Transverse colon (tissue), 4 donors: ENCODE measurements at regions not wholly inside any gene's neighbourhood (a gene's known extent, or its start where the extent isn't known, plus 50 kb on each side); places are given as distances from the start of the nearest gene placed in this dataset.
A peak's percentile ranks its signal among the peaks of the same experiment; 100 is the strongest.

Experiments
- DNase-seq: peaks from one replicate; pipeline ENCODE4 v3.0.0-alpha.2; 2019
- H3K27ac ChIP-seq, 4 donors: fragments of 200-600 bp; sonication (generic); 2 replicates each; pipeline ENCODE4 v1.5.1; 2016 to 2018; ENCODE audit warnings: inconsistent platforms in 4 of 4
- H3K27me3 ChIP-seq: fragments of 200-600 bp; sonication (generic); 2 replicates; pipeline ENCODE4 v1.5.1; 2017; ENCODE audit warnings: inconsistent platforms
- H3K36me3 ChIP-seq, 4 donors: fragments of 200-600 bp; sonication (generic); 2 replicates each; pipeline ENCODE4 v1.5.1; 2017 to 2019; ENCODE audit warnings: inconsistent platforms in 4 of 4
- H3K4me1 ChIP-seq, 4 donors: fragments of 200-600 bp; sonication (generic); 2 replicates each; pipeline ENCODE4 v1.5.1; 2017 to 2020; ENCODE audit warnings: inconsistent platforms in 4 of 4
- H3K4me3 ChIP-seq, 4 donors: fragments of 200-600 bp; sonication (generic); 1 replicate in 1 of 4; 2 replicates in 3 of 4; pipeline versions ENCODE4 v1.5.1 to v1.6.1; 2017 to 2019; ENCODE audit warnings: inconsistent platforms in 4 of 4
- H3K9me3 ChIP-seq, 2 donors: fragments of 200-600 bp; sonication (generic); 2 replicates each; pipeline ENCODE4 v1.5.1; 2017 to 2019; ENCODE audit warnings: inconsistent platforms in 2 of 2
- EP300 ChIP-seq: sonication (generic); formaldehyde crosslinking; IDR thresholded peaks from one replicate; pipeline ENCODE4 v1.6.1; 2017; ENCODE audit warnings: antibody characterized with exemption, low read depth
- POLR2A ChIP-seq: fragments of 450-650 bp; IDR thresholded peaks from one replicate; pipeline ENCODE4 v1.6.1; 2016; ENCODE audit warnings: antibody characterized with exemption, mild to moderate bottlenecking, moderate library complexity
- POLR2AphosphoS5 ChIP-seq, 3 donors: sonication (generic); formaldehyde crosslinking; IDR thresholded peaks; one replicate each; pipeline ENCODE4 v1.6.1; 2016; ENCODE audit warnings: antibody characterized with exemption in 3 of 3
- WGBS, 2 donors: methylation state at CpG; one replicate each; pipeline ENCODE4 v1.1.5; 2018; ENCODE audit warnings: low coverage in 1 of 2; 5-methylcytosine and 5-hydroxymethylcytosine counted together
- in situ Hi-C, 4 donors: fragments of 200-750 bp; cut with MboI; loops; one replicate each; pipeline versions ENCODE4 v1.15.0 to v1.15.1; 2017; ENCODE audit warnings: low sequenced_read_pairs in 3 of 4, low pct_ligation_motif_present in 1 of 4, low pct_unique_long_range_greater_than_20kb in 1 of 4
- intact Hi-C: fragments of 100-400 bp; cut with DNase I; formaldehyde crosslinking; loops from one replicate; pipeline ENCODE4 v1.15.1; 2023; ENCODE audit warnings: low total_unique reads
- TF ChIP-seq, protein P1 (sequence below), 5 experiments: fragments of 200-600 bp in 3 of 5; fragments of 450-650 bp in 2 of 5; sonication (generic) in 3 of 5; IDR thresholded peaks; 1 replicate in 2 of 5; 2 replicates in 3 of 5; pipeline ENCODE4 v1.5.1; 2016 to 2017; ENCODE audit warnings: antibody characterized with exemption in 5 of 5, inconsistent platforms in 3 of 5, mild to moderate bottlenecking in 2 of 5, moderate library complexity in 1 of 5

- no peak overlapping the region for H3K4me3 ChIP-seq
- TF ChIP-seq EP300 (no peak), POLR2AphosphoS5 (IDR thresholded peaks at IDR 0.05) (no peak), POLR2A (no peak)
- TF ChIP-seq, protein P1, sequence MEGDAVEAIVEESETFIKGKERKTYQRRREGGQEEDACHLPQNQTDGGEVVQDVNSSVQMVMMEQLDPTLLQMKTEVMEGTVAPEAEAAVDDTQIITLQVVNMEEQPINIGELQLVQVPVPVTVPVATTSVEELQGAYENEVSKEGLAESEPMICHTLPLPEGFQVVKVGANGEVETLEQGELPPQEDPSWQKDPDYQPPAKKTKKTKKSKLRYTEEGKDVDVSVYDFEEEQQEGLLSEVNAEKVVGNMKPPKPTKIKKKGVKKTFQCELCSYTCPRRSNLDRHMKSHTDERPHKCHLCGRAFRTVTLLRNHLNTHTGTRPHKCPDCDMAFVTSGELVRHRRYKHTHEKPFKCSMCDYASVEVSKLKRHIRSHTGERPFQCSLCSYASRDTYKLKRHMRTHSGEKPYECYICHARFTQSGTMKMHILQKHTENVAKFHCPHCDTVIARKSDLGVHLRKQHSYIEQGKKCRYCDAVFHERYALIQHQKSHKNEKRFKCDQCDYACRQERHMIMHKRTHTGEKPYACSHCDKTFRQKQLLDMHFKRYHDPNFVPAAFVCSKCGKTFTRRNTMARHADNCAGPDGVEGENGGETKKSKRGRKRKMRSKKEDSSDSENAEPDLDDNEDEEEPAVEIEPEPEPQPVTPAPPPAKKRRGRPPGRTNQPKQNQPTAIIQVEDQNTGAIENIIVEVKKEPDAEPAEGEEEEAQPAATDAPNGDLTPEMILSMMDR (IDR thresholded peaks at IDR 0.05) = no peak
- H3K36me3 ChIP-seq = no peaks in the 10 kb centered on the region
- H3K27me3 ChIP-seq = no peaks in the 10 kb centered on the region
- 60 to 100% methylated on average over 1 to 2 of the region's 2 CpGs for WGBS, 2 donors
- H3K9me3 ChIP-seq = no peaks in the 10 kb centered on the region
- peaks cover 0 to 36% (median 8%) of the 10 kb centered on the region in 4 donors for H3K4me1 ChIP-seq
- intact Hi-C loops (loop anchor here (10.0 kb wide), 1 partner anchor 169 kb away; no protein-coding TSS in a partner anchor), in situ Hi-C loops (loop anchor here in 1 of 4 donors (25.0 kb wide), 1 partner anchor 171 kb away; no protein-coding TSS in a partner anchor)
- no peak for DNase-seq
- peak overlapping the region in 3 of 4 donors; percentile 65 to 81 (median 77) for H3K27ac ChIP-seq
These were observed 90.2 kb upstream of the TGFBR2 start for GRCh38 chr3:30516238-30516637.

DNA sequence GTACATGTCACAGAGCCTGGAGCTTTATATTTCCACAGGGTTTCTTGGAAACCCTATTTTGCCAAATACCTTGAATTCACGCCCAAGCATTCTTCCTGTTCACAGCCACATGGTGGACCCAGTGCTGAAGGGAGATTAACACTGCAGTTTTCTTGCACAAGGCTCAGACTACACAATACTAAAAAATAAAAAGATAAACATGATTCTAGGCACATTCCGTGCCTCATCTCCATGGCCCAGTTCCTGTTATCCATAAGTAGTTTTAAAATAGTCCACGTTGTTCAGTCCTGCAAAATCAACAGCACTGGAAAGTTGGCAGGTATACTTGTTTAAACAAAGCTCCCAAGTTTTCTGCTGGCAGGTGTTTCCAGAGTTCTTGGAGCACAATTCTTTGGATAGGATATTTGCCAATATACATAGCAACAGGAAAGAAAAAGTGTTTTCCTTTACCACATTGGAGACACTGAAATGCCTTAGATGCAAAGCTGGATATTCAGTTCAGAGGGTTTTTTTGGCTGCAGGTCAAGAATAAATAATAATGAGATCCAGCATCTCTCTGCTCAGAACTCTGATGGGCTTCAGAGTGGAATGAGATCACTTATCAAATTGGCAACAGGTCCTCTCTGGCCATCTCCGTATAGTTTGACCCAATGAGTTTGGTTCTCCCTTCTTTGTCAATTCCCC lies 88.1 kb upstream of the TGFBR2 start:
- in situ Hi-C loops = loop anchor here in 1 of 4 donors (25.0 kb wide), 1 partner anchor 169 kb away; no protein-coding TSS in a partner anchor
- no peaks in the 10 kb centered on the region for H3K27me3 ChIP-seq
- no peaks in the 10 kb centered on the region for H3K9me3 ChIP-seq
- H3K27ac ChIP-seq = peak overlapping the region; percentile 51 to 81 (median 71)
- H3K4me1 ChIP-seq = peaks cover 0 to 21% (median 7%) of the 10 kb centered on the region in 4 donors
- WGBS, 2 donors = 30 to 37% methylated on average over 2 to 4 of the region's 4 CpGs
- TF ChIP-seq, protein P1 (IDR thresholded peaks at IDR 0.05) = no peak
- TF ChIP-seq EP300 = peak; percentile 54
- peak; percentile 66 to 86 (median 83) for TF ChIP-seq POLR2AphosphoS5 (IDR thresholded peaks at IDR 0.05)
- H3K4me3 ChIP-seq = no peak overlapping the region
- peak; percentile 19 for DNase-seq
- no peaks in the 10 kb centered on the region for H3K36me3 ChIP-seq
- intact Hi-C loops = loop anchor here (10.0 kb wide), 1 partner anchor 166 kb away; no protein-coding TSS in a partner anchor

DNA sequence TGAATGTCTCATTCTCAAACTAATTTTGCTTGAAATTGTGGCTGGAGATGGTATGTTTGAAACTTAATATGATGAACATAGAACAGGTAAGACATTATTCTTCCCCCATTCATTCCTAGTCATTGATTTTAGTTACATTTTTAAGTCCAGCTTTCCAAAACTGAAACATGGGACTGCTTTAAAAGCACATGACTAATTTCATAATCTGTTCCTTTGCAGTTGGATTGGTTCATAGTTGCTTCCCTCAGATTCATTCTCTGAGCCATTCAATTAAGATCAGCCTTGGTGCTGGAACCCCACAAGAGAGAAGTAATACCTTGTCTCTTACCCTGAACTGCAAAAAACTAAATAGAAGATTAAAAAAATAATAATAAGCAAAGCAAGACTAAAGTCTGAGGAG lies 87.5 kb upstream of the TGFBR2 start:
- Histone ChIP-seq H3K27ac (peak overlapping the region; percentile 51 to 81 (median 71)), H3K4me1 (peaks cover 0 to 21% (median 7%) of the 10 kb centered on the region in 4 donors), H3K9me3 (no peaks in the 10 kb centered on the region), H3K4me3 (no peak overlapping the region), H3K27me3 (no peaks in the 10 kb centered on the region), H3K36me3 (no peaks in the 10 kb centered on the region)
- in situ Hi-C loops (loop anchor here in 1 of 4 donors (25.0 kb wide), 1 partner anchor 168 kb away; no protein-coding TSS in a partner anchor), intact Hi-C loops (loop anchor here (10.0 kb wide), 1 partner anchor 166 kb away; no protein-coding TSS in a partner anchor)
- DNase-seq = no peak
- TF ChIP-seq POLR2A (no peak), POLR2AphosphoS5 (IDR thresholded peaks at IDR 0.05) (no peak), EP300 (no peak)
- TF ChIP-seq, protein P1 (IDR thresholded peaks at IDR 0.05) = no peak

DNA sequence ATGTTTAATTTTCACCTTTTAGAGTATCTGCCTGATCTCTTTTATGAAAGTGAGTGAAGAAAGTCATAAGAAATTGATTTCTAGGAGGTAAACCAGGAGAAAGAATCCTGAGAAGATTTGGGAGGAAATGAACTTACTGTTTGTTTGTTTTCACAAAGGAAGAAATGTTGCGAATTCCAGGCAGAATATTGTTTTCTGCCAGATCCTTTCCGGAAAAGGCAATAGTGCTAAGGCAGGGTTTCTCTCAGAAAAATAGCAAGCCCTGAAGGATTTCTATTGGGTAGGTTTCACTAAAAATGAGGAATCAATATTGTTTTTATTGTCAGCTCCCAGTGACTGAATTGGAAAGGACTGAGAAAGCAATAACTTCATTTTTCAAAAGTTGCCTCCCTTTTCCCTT lies 85.7 kb upstream of the TGFBR2 start:
- Histone ChIP-seq H3K4me1 (peaks cover 0 to 28% (median 7%) of the 10 kb centered on the region in 4 donors), H3K4me3 (no peak overlapping the region), H3K36me3 (no peaks in the 10 kb centered on the region), H3K27me3 (no peaks in the 10 kb centered on the region), H3K9me3 (no peaks in the 10 kb centered on the region), H3K27ac (peak overlapping the region in 3 of 4 donors; percentile 19 to 77 (median 23))
- in situ Hi-C loops = loop anchor here in 1 of 4 donors (25.0 kb wide), 1 partner anchor 167 kb away; no protein-coding TSS in a partner anchor
- no peak for DNase-seq
- intact Hi-C loops = no loop called here
- 47 to 96% methylated on average over 2 of the region's 2 CpGs for WGBS, 2 donors
- TF ChIP-seq POLR2A (no peak), POLR2AphosphoS5 (IDR thresholded peaks at IDR 0.05) (no peak)
